Amygdala (tissue), 56 donors: ENCODE measurements at regions not wholly inside any gene's neighbourhood (a gene's known extent, or its start where the extent isn't known, plus 50 kb on each side); places are given as distances from the start of the nearest gene placed in this dataset.
A peak's percentile ranks its signal among the peaks of the same experiment; 100 is the strongest.

Experiments
- DNase-seq, 56 donors: peaks; one replicate each; lab custom pipeline; 2025; lab: John Stamatoyannopoulos, UW

DNA sequence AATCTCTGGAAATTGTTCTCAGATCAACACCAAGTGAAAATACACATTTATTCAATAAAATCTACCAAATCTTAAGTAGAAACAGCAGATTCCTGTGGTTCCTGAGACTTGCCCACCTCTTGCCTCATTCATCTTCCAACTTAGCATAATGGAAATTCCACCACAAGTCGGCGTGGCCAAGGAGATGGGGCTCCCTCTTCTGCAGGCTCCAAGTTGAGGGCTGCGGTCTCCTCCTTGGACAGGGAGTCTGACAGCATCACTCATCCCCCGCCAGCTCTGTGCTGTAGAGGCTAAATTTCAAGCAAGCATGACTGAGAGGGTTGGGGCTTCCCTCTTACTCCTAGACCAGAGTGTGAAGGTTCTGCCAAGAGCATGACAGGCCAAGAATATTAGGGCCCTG lies 273.7 kb downstream of the DIRAS2 start:
- no peak for DNase-seq

DNA sequence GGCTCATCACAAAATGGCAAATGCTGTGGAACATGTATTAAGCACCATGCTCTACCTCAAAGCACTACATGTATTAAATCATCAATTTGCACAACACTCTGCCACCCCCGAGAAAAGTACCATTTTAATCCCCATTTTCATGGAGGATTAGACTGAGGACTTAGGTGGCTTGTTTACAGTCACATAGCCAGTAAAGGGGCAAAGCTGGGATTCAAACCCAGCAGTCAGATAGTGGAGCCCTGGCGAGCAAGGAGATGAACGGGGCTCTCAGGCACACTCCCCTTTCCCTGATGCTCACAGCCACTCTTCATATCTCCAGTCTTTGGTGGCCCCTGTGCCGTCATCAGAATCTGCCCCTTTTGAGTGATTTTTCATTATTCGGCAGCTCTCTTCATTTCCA lies 262.9 kb downstream of the DIRAS2 start:
- DNase-seq = no peak

DNA sequence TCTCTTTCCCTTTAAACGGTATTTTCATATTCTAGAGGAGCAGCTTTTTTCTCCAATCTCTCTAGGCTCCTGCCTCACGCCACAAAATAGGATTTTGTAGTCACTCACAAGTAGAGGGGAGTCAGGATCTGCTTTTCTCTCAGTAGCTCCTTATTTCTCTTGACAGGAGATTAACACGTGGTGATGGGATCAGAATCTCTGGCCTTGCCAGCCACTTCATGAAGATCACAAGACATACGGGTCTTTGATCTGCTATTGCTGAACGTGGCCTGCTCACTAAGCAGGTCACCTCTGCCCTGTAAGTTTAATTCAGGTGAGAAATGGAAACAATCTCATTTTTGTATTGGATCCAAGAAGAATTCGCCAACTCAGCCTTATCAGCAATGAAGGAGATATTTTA lies 257.5 kb downstream of the DIRAS2 start:
- DNase-seq = no peak

DNA sequence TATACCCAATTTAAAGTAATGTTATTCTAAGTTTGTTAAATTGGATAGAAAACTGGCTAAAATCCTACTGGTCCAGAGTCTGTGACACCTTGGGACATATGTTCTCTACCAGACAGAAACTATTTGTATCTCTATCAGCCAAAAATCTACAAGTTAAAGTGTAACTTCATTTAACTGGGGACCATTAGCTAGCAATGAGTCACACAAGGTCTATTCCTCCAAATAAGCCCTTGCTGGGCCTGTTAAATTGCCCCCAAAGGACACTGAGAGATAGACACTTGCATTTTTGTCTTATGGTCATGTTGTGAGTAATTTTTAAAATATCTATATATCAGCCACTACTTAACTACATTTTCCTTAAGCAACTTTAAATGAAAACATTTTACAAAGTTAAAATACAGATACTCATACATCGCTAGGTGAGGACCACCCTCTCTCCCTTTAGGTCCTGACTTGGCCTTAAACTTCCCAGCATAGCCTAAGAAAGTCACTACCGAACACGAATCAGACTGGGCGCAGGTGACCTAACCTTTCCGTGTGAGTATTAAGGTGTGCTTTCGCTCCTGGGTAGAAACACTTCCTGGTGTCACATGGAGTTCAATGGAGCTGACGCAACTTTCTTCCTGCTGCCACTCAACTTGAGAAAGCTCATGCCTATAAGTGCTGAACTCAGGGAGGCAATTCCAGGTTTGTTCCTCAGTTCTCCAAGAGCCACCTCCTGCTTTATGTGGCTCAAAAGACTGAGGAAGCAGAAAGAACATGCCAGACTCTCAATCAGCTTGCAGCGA lies 249.1 kb downstream of the DIRAS2 start:
- no peak for DNase-seq

DNA sequence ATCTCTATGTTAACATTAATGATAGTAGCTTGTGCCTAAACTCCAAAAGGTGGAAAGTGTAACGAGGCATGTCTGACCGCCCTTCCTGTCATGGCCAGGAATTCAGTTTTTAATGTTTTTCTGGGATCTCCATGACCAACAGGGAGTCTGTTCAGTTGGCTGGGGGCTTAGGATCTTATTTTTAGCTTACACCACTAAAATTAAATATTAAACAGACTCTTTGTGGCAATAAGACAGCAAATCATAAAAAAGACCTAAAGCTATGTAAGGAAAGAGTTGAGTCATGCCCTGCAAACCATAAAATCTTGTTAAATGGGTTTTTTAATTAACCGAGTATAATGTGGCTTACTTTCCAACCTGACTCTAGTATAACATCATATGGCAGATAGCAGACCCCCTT lies 247.8 kb downstream of the DIRAS2 start:
- no peak for DNase-seq

- no peak for DNase-seq
Measured at GRCh38 chr9:90400091-90400490, 242.5 kb downstream of the DIRAS2 start.

- no peak for DNase-seq
Measured at GRCh38 chr9:90408659-90409058, 234.0 kb downstream of the DIRAS2 start.

DNA sequence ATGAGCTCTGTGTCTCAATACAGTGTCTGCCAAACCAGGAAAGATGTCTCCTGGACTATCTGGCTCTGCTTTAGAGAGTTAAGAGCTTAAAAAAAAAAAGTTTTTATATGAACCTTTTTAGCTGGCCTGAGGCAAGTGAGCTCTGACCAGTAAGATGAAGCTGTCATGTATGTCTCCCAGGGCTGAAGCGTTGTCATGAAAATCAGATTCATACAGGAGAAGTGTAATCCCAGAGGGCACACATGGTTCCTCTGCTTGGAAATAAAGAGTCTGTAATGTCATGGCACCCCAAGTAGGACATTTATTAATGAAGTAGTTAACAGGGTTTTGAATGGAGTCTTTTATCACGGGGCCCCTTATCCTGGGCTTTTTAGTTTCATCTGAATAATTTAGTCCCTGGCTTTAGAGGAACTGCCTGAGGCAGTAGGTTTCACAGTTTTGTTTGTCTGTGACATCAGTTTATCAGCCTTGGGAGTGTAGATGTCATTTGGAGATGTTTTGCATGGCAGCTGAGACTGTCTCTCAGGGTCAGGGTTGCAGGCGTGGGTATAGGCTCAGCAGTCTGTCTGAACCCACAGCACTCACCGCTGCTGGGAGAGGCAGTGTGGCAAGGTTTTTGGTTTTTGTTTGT lies 223.3 kb downstream of the DIRAS2 start:
- DNase-seq = no peak

GRCh38 chr9:90420211-90420610 lies 222.4 kb downstream of the DIRAS2 start:
- no peak for DNase-seq

DNA sequence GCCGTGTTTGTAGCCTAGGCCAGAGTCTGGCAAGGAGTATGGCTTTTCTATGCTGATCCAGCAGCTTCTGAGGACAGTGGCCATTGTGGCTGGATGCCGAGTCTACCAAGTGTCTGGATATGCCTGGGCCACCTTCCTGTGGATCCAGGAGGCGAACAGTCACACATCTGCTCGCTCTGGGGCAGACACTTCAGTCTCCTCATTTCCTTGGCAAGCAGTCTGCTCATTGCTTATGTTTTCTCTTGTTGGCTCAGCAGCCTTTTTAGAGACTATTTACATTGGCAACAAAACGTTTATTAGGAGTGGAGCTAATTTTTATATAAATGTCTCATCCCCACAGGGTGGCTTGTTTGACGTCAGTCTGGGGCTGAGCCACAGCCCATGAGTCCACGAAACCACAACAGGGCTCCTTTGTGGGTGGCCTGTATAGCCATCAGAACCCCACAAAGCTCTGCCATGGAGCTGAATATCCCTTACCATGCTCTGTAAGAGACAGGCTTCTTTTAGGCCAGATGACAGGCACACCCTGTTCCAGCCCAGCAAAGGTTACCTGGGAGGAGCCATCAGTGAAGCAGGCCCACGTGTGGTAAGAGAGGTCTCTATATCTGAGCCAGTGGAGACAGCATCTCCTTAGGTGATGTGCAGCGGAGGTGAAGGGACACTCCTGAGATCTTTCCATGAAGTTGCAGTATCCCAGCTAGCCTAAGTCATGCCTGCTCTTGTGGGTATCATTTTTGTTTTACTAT lies 221.7 kb downstream of the DIRAS2 start:
- DNase-seq = no peak

GRCh38 chr9:90421786-90422185 lies 220.8 kb downstream of the DIRAS2 start:
- DNase-seq = no peak

DNA sequence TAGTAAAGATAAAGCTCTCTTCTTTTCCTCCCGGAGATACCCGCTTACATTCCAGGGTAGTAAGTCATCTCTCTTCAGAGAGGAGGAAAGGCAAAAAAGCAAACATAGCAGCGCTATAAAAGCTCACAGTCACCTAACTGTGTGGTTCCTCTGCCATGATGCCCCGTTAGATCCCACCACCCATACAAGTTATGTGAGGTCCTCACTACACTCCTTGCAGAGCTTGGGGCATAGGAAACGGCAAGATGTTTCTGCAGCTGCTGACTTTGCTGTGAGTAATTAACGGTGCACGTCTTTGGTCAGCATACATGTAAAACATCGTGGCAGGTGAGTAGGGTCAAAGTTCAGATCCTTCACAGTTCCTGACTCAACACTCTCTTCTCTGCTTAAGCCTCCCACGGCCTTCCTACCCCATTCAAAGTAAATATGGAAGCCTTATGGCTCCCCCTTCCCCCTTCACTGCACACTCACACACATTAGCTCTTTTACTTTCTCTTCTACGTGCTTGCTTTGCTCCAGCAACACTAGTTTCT lies 218.9 kb downstream of the DIRAS2 start:
- DNase-seq = no peak

- DNase-seq = no peak
Measured at GRCh38 chr9:90428517-90428916, 214.1 kb downstream of the DIRAS2 start.

GRCh38 chr9:90432951-90433350 lies 209.7 kb downstream of the DIRAS2 start:
- no peak for DNase-seq

DNA sequence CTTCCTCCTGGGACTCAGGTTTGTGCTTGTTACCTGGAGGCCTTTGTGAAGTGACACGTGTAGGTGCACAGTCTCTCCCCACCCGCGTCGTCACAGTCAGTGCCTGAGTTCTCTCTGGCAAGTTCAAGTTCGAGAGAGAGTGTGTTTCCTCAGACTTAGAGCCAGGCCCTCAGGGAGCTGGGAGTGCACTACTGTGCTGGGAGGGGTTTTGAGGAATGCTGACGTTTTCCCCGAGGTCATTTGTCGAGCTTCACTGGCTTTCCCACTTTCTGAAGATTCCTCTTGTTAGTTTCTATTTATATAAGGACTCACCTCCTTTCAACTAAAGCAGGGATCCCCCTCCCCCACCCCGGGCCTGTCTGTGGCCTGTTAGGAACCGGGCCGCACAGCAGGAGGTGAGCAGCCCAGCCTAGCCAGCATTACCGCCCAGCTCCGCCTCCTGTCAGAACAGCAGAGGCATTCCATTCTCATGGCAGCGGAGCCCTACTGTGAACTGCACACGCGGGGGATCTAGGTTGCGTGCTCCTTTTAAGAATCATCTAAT lies 209.2 kb downstream of the DIRAS2 start:
- DNase-seq = peak in 1 of 56 donors; percentile 9

- no peak for DNase-seq
Measured at GRCh38 chr9:90441814-90442213, 200.8 kb downstream of the DIRAS2 start.

GRCh38 chr9:90442723-90443122 lies 199.9 kb downstream of the DIRAS2 start:
- DNase-seq = no peak

DNA sequence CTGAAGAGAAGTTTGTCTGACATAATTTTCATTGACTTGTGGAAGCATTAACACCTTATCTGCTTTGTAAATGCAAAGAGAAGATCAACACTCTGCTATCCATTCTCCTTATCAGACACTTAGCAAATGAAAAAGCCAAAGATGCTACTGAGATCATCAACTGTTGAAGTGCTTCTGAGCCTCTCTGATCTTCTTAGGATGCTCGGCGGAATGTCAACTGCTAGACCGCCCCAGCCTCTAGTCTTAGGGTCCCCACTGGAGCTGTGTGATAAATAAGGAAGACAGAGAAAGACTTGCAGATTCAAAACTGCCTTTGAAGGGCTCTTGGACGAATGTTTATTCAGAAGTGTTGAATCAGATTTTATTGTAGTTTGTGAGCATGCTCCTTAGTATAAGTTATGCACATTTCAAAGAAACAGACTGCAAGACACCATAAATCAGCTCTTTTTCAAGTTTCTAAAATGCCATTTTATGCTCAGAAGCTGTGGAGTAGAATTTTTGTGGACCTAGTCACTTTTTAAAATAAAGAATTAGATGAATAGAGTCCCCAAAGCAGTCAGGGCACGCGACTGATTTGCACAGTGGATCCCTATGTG lies 197.9 kb downstream of the DIRAS2 start:
- DNase-seq = no peak

DNA sequence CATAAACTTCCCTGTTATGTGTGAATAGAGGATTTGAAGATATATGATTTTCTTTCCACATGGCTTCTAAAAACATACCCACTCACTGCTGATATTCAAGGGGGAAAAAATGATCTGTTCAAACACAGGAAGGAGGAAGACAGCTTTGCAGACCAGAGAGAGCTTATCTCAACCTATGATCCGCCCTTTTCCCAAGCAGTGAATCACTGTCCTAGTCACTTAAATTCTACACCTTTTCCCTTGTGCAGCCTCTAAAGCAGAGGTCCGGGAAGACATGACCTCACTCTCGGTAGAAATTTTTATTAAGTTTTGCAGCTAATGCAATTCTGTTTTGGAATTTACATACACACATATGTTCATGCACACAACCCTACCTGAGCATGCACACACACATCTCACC lies 197.2 kb downstream of the DIRAS2 start:
- DNase-seq = no peak

DNA sequence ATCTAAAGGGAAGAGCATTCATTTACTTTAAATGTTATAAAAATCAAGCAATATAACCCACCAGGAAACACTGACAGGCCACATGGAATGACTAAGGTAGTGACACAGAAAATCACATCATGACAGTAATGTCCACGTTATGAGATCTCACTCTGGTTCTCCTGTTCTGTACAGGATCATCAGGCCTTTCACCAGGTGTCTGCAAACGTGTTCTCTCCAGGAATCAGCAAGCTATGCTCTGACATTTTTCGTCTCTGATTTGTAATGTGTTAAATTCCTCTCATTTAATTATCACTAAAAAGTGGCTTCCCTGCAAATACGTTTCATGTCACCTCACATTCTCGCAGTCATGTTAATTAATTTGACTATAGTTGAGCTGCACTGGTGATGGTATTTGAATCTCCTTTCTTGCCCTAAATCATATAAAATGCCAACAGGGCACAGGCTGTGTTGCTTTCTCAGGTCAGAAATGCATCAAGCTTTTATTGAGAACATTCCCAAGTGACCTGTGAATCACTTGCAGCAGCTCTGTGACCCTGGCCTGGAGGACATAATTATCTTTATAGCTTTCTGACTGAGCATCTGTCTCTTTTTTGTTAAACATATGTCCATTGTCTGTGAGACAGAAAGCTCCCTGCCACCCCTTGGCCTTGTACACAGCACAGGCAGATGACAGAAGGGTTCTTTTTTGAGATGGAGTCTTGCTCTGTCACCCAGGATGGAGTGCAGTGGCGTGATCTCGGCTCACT lies 196.2 kb downstream of the DIRAS2 start:
- no peak for DNase-seq
